Astrocyte of the spinal cord (primary cell): ENCODE measurements at regions not wholly inside any gene's neighbourhood (a gene's known extent, or its start where the extent isn't known, plus 50 kb on each side); places are given as distances from the start of the nearest gene placed in this dataset.

Experiments used
- DNase-seq: peaks from one replicate; pipeline ENCODE4 v3.0.0; 2011; ENCODE audit warnings: low read depth, low spot score
- H3K4me3 ChIP-seq: 2 replicates; pipeline ENCODE4 v1.5.1; 2011; ENCODE audit warnings: low read depth, mild to moderate bottlenecking, low read length, moderate library complexity
- CTCF ChIP-seq: IDR thresholded peaks from 2 replicates; pipeline ENCODE4 v1.5.1; 2012; ENCODE audit warnings: low read depth, mild to moderate bottlenecking, low read length, inconsistent platforms
- in situ Hi-C: cut with HindIII; loops from 2 replicates; pipeline ENCODE4 v1.10.0; 2017; ENCODE audit warnings: low sequenced_read_pairs

GRCh38 chr5:84632418-84632817 lies 247.7 kb upstream of the EDIL3 start:
- H3K4me3 ChIP-seq = no peak overlapping the region
- in situ Hi-C loops = no loop called here
- no peak for DNase-seq
- no peak for TF ChIP-seq CTCF

- DNase-seq = no peak
- in situ Hi-C loops = no loop called here
- no peak overlapping the region for H3K4me3 ChIP-seq
- no peak for TF ChIP-seq CTCF
Measured at GRCh38 chr5:84628918-84629317, 244.2 kb upstream of the EDIL3 start.

- in situ Hi-C loops = no loop called here
- DNase-seq = no peak
- no peak overlapping the region for H3K4me3 ChIP-seq
- no peak for TF ChIP-seq CTCF
Measured at GRCh38 chr5:84623019-84623418, 238.3 kb upstream of the EDIL3 start.

GRCh38 chr5:84622461-84622860 lies 237.8 kb upstream of the EDIL3 start:
- in situ Hi-C loops = no loop called here
- no peak for TF ChIP-seq CTCF
- no peak for DNase-seq
- no peak overlapping the region for H3K4me3 ChIP-seq

GRCh38 chr5:84618262-84618661 lies 233.6 kb upstream of the EDIL3 start:
- H3K4me3 ChIP-seq = no peak overlapping the region
- no peak for TF ChIP-seq CTCF
- in situ Hi-C loops = no loop called here
- no peak for DNase-seq

GRCh38 chr5:84614906-84615305 lies 230.2 kb upstream of the EDIL3 start:
- H3K4me3 ChIP-seq = no peak overlapping the region
- in situ Hi-C loops = no loop called here
- no peak for DNase-seq
- TF ChIP-seq CTCF = no peak

- no peak for TF ChIP-seq CTCF
- DNase-seq = no peak
- in situ Hi-C loops = no loop called here
- H3K4me3 ChIP-seq = no peak overlapping the region
Measured at GRCh38 chr5:84606784-84607183, 222.1 kb upstream of the EDIL3 start.
